OCI-LY7 (cell line): ENCODE measurements at regions not wholly inside any gene's neighbourhood (a gene's known extent, or its start where the extent isn't known, plus 50 kb on each side); places are given as distances from the start of the nearest gene placed in this dataset.

Experiments used
- BruUV-seq: library from RNA; stranded (reverse); fragments of 400-500 nt; replicated peaks from 2 replicates; lab custom pipeline; 2021; lab: Mats Ljungman, UMichigan
- CTCF ChIA-PET: fragments of 300-600 bp; sonication (Branson Sonifier 250); formaldehyde crosslinking; loops from one replicate; lab custom pipeline; 2022; ENCODE audit warnings: antibody characterized with exemption; ENCODE audit not compliant: unreplicated experiment; lab: Charles Lee
- POLR2A ChIA-PET: fragments of 300-600 bp; sonication (Branson Sonifier 250); formaldehyde crosslinking; loops from one replicate; lab custom pipeline; 2022; ENCODE audit warnings: antibody characterized with exemption; lab: Charles Lee
- DNase-seq: peaks from one replicate; pipeline ENCODE4 v3.0.0-alpha.2; 2015; ENCODE audit warnings: low spot score
- H2AFZ ChIP-seq: fragments of 200-600 bp; sonication (generic), shearing (Covaris generic); 2 replicates; pipeline ENCODE4 v1.6.1; 2014; ENCODE audit warnings: mild to moderate bottlenecking, antibody characterized with exemption, low read length, moderate library complexity
- H3K27ac ChIP-seq: fragments of 200-600 bp; sonication (generic); 2 replicates; pipeline ENCODE4 v1.5.1; 2014; ENCODE audit warnings: mixed run types, low read depth, mild to moderate bottlenecking, moderate library complexity, low read length, inconsistent platforms; ENCODE audit not compliant: poor library complexity, severe bottlenecking
- H3K36me3 ChIP-seq: fragments of 200-600 bp; sonication (generic); 2 replicates; pipeline ENCODE4 v1.6.1; 2014; ENCODE audit warnings: mild to moderate bottlenecking, antibody characterized with exemption, low read length, moderate library complexity, mixed read lengths; ENCODE audit not compliant: insufficient read depth
- H3K4me1 ChIP-seq: fragments of 200-600 bp; sonication (generic); 2 replicates; pipeline ENCODE4 v1.5.1; 2014; ENCODE audit warnings: mild to moderate bottlenecking, low read length; ENCODE audit not compliant: insufficient read depth, poor library complexity, severe bottlenecking
- H3K4me2 ChIP-seq: fragments of 200-600 bp; sonication (generic); 2 replicates; pipeline ENCODE4 v1.6.1; 2014; ENCODE audit warnings: mild to moderate bottlenecking, low read length
- H3K4me3 ChIP-seq: fragments of 200-600 bp; sonication (generic); 2 replicates; pipeline ENCODE4 v1.5.1; 2014; ENCODE audit warnings: mild to moderate bottlenecking, low read depth, low read length; ENCODE audit not compliant: poor library complexity, severe bottlenecking
- H3K79me2 ChIP-seq: fragments of 200-600 bp; sonication (generic); 2 replicates; pipeline ENCODE4 v1.6.1; 2016; ENCODE audit warnings: low read depth, mild to moderate bottlenecking, low read length, moderate library complexity, mixed read lengths; ENCODE audit not compliant: insufficient read depth
- H3K9me2 ChIP-seq: fragments of 200-600 bp; sonication (generic); 2 replicates; pipeline ENCODE4 v1.6.1; 2016; ENCODE audit warnings: mild to moderate bottlenecking, low read length, mixed read lengths; ENCODE audit not compliant: insufficient read depth
- H3K9me3 ChIP-seq: fragments of 200-600 bp; sonication (generic); 2 replicates; pipeline ENCODE4 v1.6.1; 2014; ENCODE audit warnings: mild to moderate bottlenecking, mixed run types, low read length, mixed read lengths
- H4K20me1 ChIP-seq: fragments of 200-600 bp; sonication (generic); 2 replicates; pipeline ENCODE4 v1.6.1; 2014; ENCODE audit warnings: mild to moderate bottlenecking, antibody characterized with exemption, low read length, moderate library complexity, mixed read lengths; ENCODE audit not compliant: insufficient read depth
- EZH2phosphoT487 ChIP-seq: fragments of 200-600 bp; sonication (generic); IDR thresholded peaks from 2 replicates; pipeline ENCODE4 v1.6.1; 2018; ENCODE audit warnings: low read depth, borderline replicate concordance, mild to moderate bottlenecking, mixed run types, antibody characterized with exemption, low read length, moderate library complexity, mixed read lengths
- intact Hi-C: fragments of 100-400 bp; cut with micrococcal nuclease; formaldehyde crosslinking; loops from one replicate; pipeline ENCODE4 v1.10.0; 2022; ENCODE audit not compliant: unreplicated experiment
- TF ChIP-seq, protein P1 (sequence below): fragments of 200-600 bp; sonication (generic); conservative IDR thresholded peaks from 2 replicates; pipeline ENCODE4 v1.5.1; 2014; ENCODE audit warnings: mild to moderate bottlenecking, antibody characterized with exemption, low read length, moderate library complexity, mixed read lengths

GRCh38 chr4:19324184-19324583, 927.5 kb upstream of the SLIT2 start:
- H3K36me3 ChIP-seq: no peaks in the 10 kb centered on the region
- no peaks in the 10 kb centered on the region for H3K9me2 ChIP-seq
- no peaks in the 10 kb centered on the region for H3K4me1 ChIP-seq
- no peak for DNase-seq
- ChIA-PET CTCF (no interaction called here), POLR2A (interaction anchor here (0.6 kb wide), 1 partner anchor 46 kb away, joined by 3 read pairs; no protein-coding TSS in a partner anchor)
- TF ChIP-seq, protein P1, sequence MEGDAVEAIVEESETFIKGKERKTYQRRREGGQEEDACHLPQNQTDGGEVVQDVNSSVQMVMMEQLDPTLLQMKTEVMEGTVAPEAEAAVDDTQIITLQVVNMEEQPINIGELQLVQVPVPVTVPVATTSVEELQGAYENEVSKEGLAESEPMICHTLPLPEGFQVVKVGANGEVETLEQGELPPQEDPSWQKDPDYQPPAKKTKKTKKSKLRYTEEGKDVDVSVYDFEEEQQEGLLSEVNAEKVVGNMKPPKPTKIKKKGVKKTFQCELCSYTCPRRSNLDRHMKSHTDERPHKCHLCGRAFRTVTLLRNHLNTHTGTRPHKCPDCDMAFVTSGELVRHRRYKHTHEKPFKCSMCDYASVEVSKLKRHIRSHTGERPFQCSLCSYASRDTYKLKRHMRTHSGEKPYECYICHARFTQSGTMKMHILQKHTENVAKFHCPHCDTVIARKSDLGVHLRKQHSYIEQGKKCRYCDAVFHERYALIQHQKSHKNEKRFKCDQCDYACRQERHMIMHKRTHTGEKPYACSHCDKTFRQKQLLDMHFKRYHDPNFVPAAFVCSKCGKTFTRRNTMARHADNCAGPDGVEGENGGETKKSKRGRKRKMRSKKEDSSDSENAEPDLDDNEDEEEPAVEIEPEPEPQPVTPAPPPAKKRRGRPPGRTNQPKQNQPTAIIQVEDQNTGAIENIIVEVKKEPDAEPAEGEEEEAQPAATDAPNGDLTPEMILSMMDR: no peak
- no peak for TF ChIP-seq EZH2phosphoT487
- H3K27ac ChIP-seq: no peak overlapping the region
- no peaks in the 10 kb centered on the region for H4K20me1 ChIP-seq
- H3K9me3 ChIP-seq: no peaks in the 10 kb centered on the region
- intact Hi-C loops: no loop called here
- no peak overlapping the region for H3K4me3 ChIP-seq
- H2AFZ ChIP-seq: no peak overlapping the region
- BruUV-seq: no TSS peak
- H3K4me2 ChIP-seq: no peak overlapping the region
- no peaks in the 10 kb centered on the region for H3K79me2 ChIP-seq

GRCh38 chr4:19319607-19320006, 932.1 kb upstream of the SLIT2 start:
- BruUV-seq: no TSS peak
- Histone ChIP-seq H3K4me1 (no peaks in the 10 kb centered on the region), H3K9me2 (no peaks in the 10 kb centered on the region), H4K20me1 (no peaks in the 10 kb centered on the region), H3K36me3 (no peaks in the 10 kb centered on the region), H3K4me3 (no peak overlapping the region), H3K79me2 (no peaks in the 10 kb centered on the region), H3K27ac (no peak overlapping the region), H3K4me2 (no peak overlapping the region), H2AFZ (no peak overlapping the region), H3K9me3 (no peaks in the 10 kb centered on the region)
- DNase-seq: no peak
- intact Hi-C loops: no loop called here
- CTCF ChIA-PET: no interaction called here
- POLR2A ChIA-PET: interaction anchor here (1.1 to 1.4 kb wide), 2 partner anchors 24 to 373 kb away, joined by 3 read pairs; no protein-coding TSS in a partner anchor
- no peak for TF ChIP-seq EZH2phosphoT487
- TF ChIP-seq, protein P1: no peak

DNA sequence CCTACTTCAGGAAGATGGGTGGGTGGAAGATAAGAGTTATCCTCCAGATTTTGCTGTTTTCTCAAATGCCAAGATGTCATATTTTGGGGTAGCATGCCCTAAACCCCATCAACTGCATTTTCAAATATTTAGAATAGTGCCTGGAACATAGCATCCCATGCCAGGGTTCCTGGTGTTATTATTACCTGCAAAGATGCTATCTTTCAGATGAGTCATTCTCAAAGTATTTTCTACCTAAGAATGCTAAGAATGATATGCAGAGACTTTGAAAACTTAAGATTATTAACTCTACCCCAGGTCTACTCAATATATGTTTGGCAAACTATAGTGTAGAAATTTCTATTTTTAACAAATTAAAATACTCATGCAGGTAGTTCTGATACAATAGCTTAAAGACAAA, 934.3 kb upstream of the SLIT2 start:
- no TSS peak for BruUV-seq
- TF ChIP-seq, protein P1: no peak
- no peak for TF ChIP-seq EZH2phosphoT487
- H3K9me3 ChIP-seq: no peaks in the 10 kb centered on the region

More for the DNA sequence above, 934.3 kb upstream of the SLIT2 start:
- Histone ChIP-seq H3K36me3 (no peaks in the 10 kb centered on the region), H3K4me3 (no peak overlapping the region), H3K4me2 (no peak overlapping the region), H4K20me1 (no peaks in the 10 kb centered on the region), H2AFZ (no peak overlapping the region), H3K27ac (no peak overlapping the region), H3K79me2 (no peaks in the 10 kb centered on the region), H3K9me2 (no peaks in the 10 kb centered on the region), H3K4me1 (no peaks in the 10 kb centered on the region)
- intact Hi-C loops: no loop called here
- CTCF ChIA-PET: no interaction called here
- no peak for DNase-seq
- POLR2A ChIA-PET: interaction anchor here (0.6 to 1.0 kb wide), 2 partner anchors 17 to 84 kb away, joined by 3 to 4 read pairs; no protein-coding TSS in a partner anchor
